IPS-20b (cell line): ENCODE measurements at regions not wholly inside any gene's neighbourhood (a gene's known extent, or its start where the extent isn't known, plus 50 kb on each side); places are given as distances from the start of the nearest gene placed in this dataset.

Experiments
- H3K27ac ChIP-seq: one replicate; pipeline ENCODE4 v1.5.1; 2013; ENCODE audit warnings: low read length
- H3K27me3 ChIP-seq: 2 replicates; pipeline ENCODE4 v1.6.1; 2013; ENCODE audit warnings: mild to moderate bottlenecking, low read length, inconsistent platforms; ENCODE audit not compliant: insufficient read depth
- H3K36me3 ChIP-seq: 2 replicates; pipeline ENCODE4 v1.6.1; 2013; ENCODE audit warnings: low read depth, mild to moderate bottlenecking, inconsistent platforms, low read length, moderate library complexity; ENCODE audit not compliant: insufficient read depth
- H3K4me1 ChIP-seq: 2 replicates; pipeline ENCODE4 v1.6.1; 2013; ENCODE audit warnings: mild to moderate bottlenecking, control low read depth, inconsistent platforms, low read length, moderate library complexity; ENCODE audit not compliant: insufficient read depth
- H3K4me3 ChIP-seq: 2 replicates; pipeline ENCODE4 v1.5.1; 2013; ENCODE audit warnings: mild to moderate bottlenecking, low read length, inconsistent platforms
- H3K9ac ChIP-seq: 2 replicates; pipeline ENCODE4 v1.6.1; 2013; ENCODE audit warnings: low read depth, mild to moderate bottlenecking, inconsistent platforms, low read length, moderate library complexity
- H3K9me3 ChIP-seq: 2 replicates; pipeline ENCODE4 v1.6.1; 2013; ENCODE audit warnings: mild to moderate bottlenecking, low read depth, low read length, inconsistent platforms; ENCODE audit not compliant: insufficient read depth

DNA sequence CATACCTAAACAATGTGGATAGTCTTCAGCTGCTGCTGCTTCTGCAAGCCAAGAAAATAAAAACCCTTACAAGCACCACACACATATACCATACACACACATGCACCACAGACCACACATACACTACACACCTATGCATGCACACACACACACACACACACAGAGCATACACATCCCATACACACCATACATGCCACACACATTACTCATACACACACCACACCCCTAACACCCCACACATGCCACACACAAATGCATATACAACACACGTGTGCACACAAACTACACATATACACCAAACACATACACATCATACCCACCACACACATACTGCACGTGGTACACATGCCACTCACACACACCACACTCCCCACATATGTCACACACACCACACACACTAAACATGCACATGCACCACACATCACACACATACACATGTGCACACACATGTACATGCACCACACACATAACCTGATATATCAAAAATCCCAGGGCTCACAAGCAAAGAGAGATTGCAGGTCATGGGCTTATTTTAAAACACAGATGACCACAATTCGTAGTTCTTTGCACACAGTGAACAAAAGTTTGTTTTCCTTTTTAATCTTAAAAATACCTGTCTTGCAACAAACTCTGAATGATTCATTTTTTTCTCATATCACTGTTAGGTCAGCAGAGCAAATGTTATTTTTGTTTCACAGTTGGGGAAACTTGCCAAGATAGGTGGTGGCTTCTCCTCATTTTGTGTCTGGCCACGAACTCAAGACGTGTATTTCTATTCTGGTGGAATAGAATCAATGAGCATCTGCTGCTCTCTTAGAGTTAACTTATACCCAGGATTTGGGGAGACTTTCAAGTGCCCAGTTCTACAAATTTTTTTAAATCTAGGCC is 456.6 kb downstream of the FGF9 start:
- Histone ChIP-seq H3K4me1 (no peaks in the 10 kb centered on the region), H3K9ac (no peak overlapping the region), H3K4me3 (no peak overlapping the region), H3K27ac (no peak overlapping the region), H3K9me3 (no peaks in the 10 kb centered on the region), H3K27me3 (no peaks in the 10 kb centered on the region), H3K36me3 (no peaks in the 10 kb centered on the region)

DNA sequence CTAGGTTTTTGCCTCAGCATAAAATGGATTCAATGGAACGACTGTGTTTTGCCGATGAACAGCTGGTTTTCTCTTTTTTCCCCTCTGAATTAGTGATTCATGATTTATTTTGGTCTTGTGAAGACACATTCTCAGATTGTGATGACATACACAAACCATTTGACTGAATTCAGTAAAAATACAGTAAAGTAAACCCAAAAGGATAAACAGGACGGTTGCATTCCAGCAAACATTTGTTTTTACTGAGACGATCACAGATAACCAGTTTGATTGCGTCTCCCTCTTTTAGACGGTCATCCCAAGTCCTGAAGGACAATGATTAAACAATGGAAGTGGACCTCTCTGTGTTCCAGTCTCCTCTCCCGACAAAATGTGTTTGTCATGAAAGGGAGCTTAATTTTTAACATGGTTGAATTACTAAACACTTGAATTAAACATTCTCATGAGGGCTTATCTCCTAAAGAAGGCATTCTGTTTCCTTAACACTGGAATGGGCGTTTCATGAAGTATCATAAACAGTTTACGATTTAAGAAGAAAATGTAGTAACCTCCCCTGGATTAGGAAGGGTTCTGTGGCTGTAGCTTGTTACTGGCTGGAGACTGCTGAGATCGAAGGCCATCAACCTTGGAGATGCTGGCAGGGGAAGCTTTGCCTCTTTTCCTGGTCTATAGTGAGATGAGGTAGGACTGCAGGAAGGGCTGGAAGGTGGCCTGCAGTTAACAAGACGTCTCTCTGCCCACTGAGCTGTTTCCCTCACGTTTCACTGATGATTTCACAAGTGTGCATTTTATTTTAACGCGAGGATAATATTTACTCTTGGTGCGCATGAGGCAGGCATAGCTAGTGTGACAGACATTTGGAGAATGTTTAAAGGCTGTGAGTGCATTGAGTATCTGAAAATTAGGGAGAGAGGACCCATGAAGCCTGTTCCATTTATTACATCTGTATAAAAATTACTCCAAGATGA is 457.9 kb downstream of the FGF9 start:
- H3K36me3 ChIP-seq, result no peaks in the 10 kb centered on the region
- H3K27ac ChIP-seq, result no peak overlapping the region
- no peaks in the 10 kb centered on the region for H3K27me3 ChIP-seq
- H3K9ac ChIP-seq, result no peak overlapping the region
- no peaks in the 10 kb centered on the region for H3K4me1 ChIP-seq
- H3K9me3 ChIP-seq, result no peaks in the 10 kb centered on the region
- no peak overlapping the region for H3K4me3 ChIP-seq

DNA sequence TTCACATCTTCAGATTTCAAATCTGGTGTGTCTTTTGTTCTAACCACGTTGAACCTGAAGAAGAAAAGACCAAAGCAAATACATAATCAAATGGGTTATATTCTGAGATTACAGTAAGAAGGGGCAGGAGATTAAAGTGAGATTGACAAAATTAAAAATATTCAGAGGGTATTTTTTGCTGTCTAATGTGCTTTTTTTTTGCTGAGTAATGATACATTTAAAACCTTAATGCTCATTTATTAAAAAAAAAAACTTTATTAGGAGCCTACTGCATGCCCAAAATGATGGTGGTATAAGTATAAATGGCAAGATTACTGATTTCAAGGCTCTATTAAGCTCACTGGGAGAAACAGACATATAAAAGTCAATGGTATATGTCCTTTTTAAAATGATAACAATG is 459.4 kb downstream of the FGF9 start:
- no peaks in the 10 kb centered on the region for H3K4me1 ChIP-seq
- no peak overlapping the region for H3K9ac ChIP-seq
- H3K27me3 ChIP-seq, result no peaks in the 10 kb centered on the region
- no peak overlapping the region for H3K27ac ChIP-seq
- H3K36me3 ChIP-seq, result no peaks in the 10 kb centered on the region
- H3K9me3 ChIP-seq, result no peaks in the 10 kb centered on the region
- H3K4me3 ChIP-seq, result no peak overlapping the region

DNA sequence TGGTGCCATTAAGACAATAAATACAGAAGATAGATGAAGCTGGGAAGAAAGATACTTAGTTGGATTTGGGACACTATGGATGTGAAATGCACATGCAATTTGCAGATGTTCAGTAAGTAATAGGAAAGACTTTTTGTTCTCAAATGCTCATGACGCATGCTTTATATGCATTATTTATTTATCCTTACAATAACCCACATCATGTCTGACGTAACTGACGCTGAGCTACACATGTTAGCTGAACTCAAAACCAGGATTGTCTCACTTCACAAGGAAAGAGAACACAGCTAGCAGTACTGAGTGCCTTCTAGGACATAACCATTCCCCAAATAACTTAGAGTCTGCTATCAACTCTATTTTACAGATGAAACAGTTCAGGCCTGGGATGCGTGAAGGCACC is 463.4 kb downstream of the FGF9 start:
- no peaks in the 10 kb centered on the region for H3K4me1 ChIP-seq
- H3K27ac ChIP-seq, result no peak overlapping the region
- no peak overlapping the region for H3K9ac ChIP-seq
- H3K36me3 ChIP-seq, result no peaks in the 10 kb centered on the region
- no peaks in the 10 kb centered on the region for H3K27me3 ChIP-seq
- no peak overlapping the region for H3K4me3 ChIP-seq
- no peaks in the 10 kb centered on the region for H3K9me3 ChIP-seq

DNA sequence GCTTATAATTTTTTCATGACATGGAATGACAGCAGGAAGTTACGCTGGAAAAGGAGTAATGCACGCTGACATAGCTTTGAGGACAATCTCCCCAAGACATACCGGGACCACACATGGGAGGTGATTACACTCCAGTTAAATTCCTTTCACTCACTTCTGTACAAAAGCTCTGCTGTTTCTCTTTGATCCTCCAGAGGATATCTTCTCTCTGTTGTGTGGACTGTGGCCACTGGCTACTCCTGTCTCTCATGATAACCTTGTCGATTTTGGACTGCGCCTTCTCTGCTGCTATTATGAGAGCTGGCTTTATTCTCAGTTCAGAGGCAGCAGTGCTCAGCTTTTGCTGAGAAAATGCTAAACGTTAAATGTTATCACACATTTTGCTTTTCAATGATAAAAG is 464.6 kb downstream of the FGF9 start:
- Histone ChIP-seq H3K27me3 (no peaks in the 10 kb centered on the region), H3K9me3 (no peaks in the 10 kb centered on the region), H3K36me3 (no peaks in the 10 kb centered on the region), H3K4me1 (no peaks in the 10 kb centered on the region), H3K9ac (no peak overlapping the region), H3K4me3 (no peak overlapping the region), H3K27ac (no peak overlapping the region)

DNA sequence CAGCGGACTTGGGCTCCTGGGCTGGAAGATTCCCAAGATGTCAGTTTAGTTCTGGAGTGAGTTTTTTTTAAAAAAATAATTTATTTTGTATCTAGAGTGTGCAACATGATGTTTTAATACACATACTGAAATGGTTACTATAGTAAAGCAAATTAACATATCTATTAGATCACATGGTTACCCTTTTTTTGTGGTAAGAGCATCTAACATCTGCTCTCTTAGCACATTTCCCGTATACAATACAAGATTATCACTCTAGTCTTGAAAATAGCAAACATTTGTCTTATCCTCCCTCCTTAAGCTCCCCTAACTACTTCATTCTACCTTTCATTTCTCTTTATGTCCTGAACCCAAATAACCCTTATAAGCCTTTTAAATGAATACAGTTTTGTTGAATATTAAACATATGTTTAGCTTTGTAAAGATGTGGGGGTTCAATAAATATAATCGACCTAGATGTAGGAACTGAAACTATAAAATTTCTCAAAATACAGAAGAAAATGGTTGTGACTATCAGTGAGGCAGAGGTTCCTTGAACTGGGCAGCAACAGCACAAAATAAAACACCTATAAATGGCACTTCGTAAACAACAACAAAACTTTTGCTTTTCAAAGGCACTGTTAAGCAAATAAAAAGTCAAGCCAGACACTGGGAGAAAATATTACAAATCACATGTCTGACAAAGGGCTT is 466.6 kb downstream of the FGF9 start:
- H3K36me3 ChIP-seq, result no peaks in the 10 kb centered on the region
- no peak overlapping the region for H3K27ac ChIP-seq
- H3K9ac ChIP-seq, result no peak overlapping the region
- no peaks in the 10 kb centered on the region for H3K27me3 ChIP-seq
- H3K9me3 ChIP-seq, result no peaks in the 10 kb centered on the region
- no peak overlapping the region for H3K4me3 ChIP-seq
- no peaks in the 10 kb centered on the region for H3K4me1 ChIP-seq

DNA sequence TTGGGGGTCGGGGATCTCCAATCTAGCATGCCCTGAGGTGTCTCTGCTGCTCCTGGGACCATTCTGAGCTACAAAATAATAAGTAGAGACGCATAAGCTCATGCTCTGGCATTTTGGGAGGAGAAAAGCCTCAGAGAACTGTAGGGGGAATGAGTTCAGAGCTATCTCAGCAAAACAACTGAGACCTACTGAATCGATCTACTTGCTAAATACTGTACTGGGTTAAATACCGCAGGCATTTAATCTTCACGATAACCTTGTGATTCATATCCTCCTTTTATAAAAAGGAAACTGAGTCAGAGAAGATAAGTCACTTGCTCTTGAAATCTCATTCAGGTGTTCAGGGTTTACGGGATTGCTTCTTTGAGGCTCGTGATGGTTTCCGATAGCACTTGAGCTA is 468.1 kb downstream of the FGF9 start:
- no peaks in the 10 kb centered on the region for H3K36me3 ChIP-seq
- H3K4me3 ChIP-seq, result no peak overlapping the region
- H3K9ac ChIP-seq, result no peak overlapping the region
- H3K9me3 ChIP-seq, result no peaks in the 10 kb centered on the region
- no peaks in the 10 kb centered on the region for H3K27me3 ChIP-seq
- no peak overlapping the region for H3K27ac ChIP-seq
- H3K4me1 ChIP-seq, result no peaks in the 10 kb centered on the region

DNA sequence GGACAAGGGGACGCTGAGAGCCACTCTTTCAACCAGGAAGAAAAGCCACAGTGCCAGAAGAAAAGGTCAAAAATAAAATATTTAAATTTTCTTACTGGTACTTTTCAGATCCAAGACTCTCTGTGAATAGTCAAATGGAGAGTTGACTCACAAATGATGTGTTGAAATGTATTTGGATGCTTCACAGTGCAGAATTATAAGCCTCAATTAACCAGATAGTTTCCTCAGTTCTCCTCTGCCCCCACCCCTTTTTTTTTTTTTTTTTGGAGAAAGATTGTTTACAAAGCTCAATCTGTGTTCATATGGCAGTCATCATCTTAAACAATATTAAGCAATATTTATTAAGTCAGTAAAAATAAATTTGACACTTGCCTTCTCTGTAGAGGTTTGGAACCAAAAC is 470.8 kb downstream of the FGF9 start:
- Histone ChIP-seq H3K27me3 (no peaks in the 10 kb centered on the region), H3K4me1 (no peaks in the 10 kb centered on the region), H3K9ac (no peak overlapping the region), H3K9me3 (no peaks in the 10 kb centered on the region), H3K36me3 (no peaks in the 10 kb centered on the region), H3K27ac (no peak overlapping the region), H3K4me3 (no peak overlapping the region)

DNA sequence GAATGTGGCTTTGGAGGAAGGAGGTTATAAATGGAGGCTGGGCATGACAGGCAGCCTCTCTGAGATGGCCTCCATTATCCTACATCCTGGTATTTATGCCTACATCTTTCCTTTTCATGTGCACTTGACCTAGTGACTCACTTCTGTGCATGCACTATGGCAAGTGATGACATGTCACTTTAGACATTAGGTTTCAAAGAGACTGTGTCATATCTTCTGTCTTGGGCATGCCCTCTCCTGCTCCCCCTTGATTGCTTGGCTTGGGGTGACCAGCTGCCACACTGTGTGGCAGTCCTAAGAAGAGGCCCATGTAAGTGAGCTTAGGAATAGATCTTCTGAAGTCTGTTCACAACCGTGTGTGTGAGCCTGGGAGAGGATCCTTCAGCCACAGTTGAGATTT is 472.8 kb downstream of the FGF9 start:
- H3K9ac ChIP-seq, result no peak overlapping the region
- no peaks in the 10 kb centered on the region for H3K9me3 ChIP-seq
- H3K27me3 ChIP-seq, result no peaks in the 10 kb centered on the region
- H3K27ac ChIP-seq, result no peak overlapping the region
- no peaks in the 10 kb centered on the region for H3K36me3 ChIP-seq
- H3K4me3 ChIP-seq, result no peak overlapping the region
- H3K4me1 ChIP-seq, result no peaks in the 10 kb centered on the region

DNA sequence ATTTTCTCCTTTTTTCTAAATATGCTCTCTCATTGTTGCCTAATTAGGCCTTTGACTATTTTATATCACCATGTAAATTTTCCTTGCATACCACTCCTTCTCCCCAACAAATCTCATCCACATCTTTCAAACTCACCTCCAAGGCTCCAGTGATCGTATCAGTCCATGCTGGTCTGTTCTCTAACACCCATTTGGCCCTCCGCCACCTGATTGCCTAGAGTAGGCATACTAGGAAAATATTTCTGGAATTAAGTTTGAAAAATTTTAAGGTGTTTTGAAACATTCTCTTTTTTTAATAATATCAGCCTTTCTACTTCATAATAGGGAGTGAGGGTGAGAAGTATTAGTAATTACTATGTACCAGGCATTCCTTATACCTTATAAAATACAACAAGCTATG is 473.9 kb downstream of the FGF9 start:
- Histone ChIP-seq H3K27me3 (no peaks in the 10 kb centered on the region), H3K27ac (no peak overlapping the region), H3K4me3 (no peak overlapping the region), H3K9ac (no peak overlapping the region), H3K9me3 (no peaks in the 10 kb centered on the region), H3K4me1 (no peaks in the 10 kb centered on the region), H3K36me3 (no peaks in the 10 kb centered on the region)

DNA sequence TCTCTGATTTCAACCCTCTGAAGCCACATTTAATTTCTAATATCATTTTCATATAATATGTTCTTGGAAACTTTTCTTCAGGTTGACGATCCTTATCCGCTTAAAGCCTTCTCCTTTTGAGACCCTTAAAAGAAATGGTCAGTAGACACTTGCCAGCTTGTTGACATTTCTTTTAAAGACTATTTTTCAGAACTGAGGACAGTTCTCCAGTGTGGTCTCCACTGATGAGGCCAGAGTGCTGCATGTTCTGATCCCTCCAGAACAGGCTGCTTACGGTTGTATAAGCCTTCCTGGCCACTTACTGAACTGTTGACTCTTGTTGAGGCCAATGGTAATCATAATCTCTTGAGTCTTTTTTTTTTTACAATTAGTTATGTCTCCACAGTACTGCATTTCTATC is 477.3 kb downstream of the FGF9 start:
- H3K4me3 ChIP-seq, result no peak overlapping the region
- no peaks in the 10 kb centered on the region for H3K4me1 ChIP-seq
- H3K27ac ChIP-seq, result no peak overlapping the region
- no peaks in the 10 kb centered on the region for H3K27me3 ChIP-seq
- H3K36me3 ChIP-seq, result no peaks in the 10 kb centered on the region
- no peak overlapping the region for H3K9ac ChIP-seq
- H3K9me3 ChIP-seq, result no peaks in the 10 kb centered on the region
